Retinal pigment epithelial cell (primary cell): ENCODE measurements at regions not wholly inside any gene's neighbourhood (a gene's known extent, or its start where the extent isn't known, plus 50 kb on each side); places are given as distances from the start of the nearest gene placed in this dataset.
"Not testable (repeated sequence)": the region's sequence is repeated elsewhere in the genome, so short reads cannot be mapped to it uniquely, and the experiment has no call there.

Experiments used
- DNase-seq: peaks from one replicate; pipeline ENCODE4 v3.0.0-alpha.2; 2010; ENCODE audit warnings: low read depth
- H3K4me3 ChIP-seq: 2 replicates; pipeline ENCODE4 v1.5.1; 2011; ENCODE audit warnings: mild to moderate bottlenecking, low read length, control low read depth, moderate library complexity
- CTCF ChIP-seq: conservative IDR thresholded peaks from 2 replicates; pipeline ENCODE4 v1.5.1; 2011; ENCODE audit warnings: low read depth, low read length, control low read depth, inconsistent platforms

- no peak for DNase-seq
- TF ChIP-seq CTCF, result no peak
- no peak overlapping the region for H3K4me3 ChIP-seq
Observed at GRCh38 chr4:174389439-174389838, 105.7 kb downstream of the CEP44 start.

GRCh38 chr4:174388461-174389145, 104.9 kb downstream of the CEP44 start:
- no peak for TF ChIP-seq CTCF
- H3K4me3 ChIP-seq, result no peak overlapping the region
- no peak for DNase-seq

GRCh38 chr4:174387721-174388120, 104.0 kb downstream of the CEP44 start:
- no peak for DNase-seq
- no peak overlapping the region for H3K4me3 ChIP-seq
- no peak for TF ChIP-seq CTCF

GRCh38 chr4:174387143-174387542, 103.4 kb downstream of the CEP44 start:
- no peak for DNase-seq
- no peak overlapping the region for H3K4me3 ChIP-seq
- no peak for TF ChIP-seq CTCF

- H3K4me3 ChIP-seq, result no peak overlapping the region
- DNase-seq, result no peak
- no peak for TF ChIP-seq CTCF
Observed at GRCh38 chr4:174383783-174384182, 100.1 kb downstream of the CEP44 start.

GRCh38 chr4:174382938-174383605, 99.4 kb downstream of the CEP44 start:
- DNase-seq, H3K4me3 ChIP-seq: not testable (repeated sequence)
